GM12873 (cell line): ENCODE measurements at regions not wholly inside any gene's neighbourhood (a gene's known extent, or its start where the extent isn't known, plus 50 kb on each side); places are given as distances from the start of the nearest gene placed in this dataset.

Source experiments
- TF ChIP-seq, protein P1 (sequence below): IDR thresholded peaks from 2 replicates; pipeline ENCODE4 v1.5.1; 2012; ENCODE audit warnings: low read depth, mild to moderate bottlenecking, moderate library complexity, low read length, control low read depth; ENCODE audit not compliant: insufficient read depth; ENCODE audit errors: missing control alignments

DNA sequence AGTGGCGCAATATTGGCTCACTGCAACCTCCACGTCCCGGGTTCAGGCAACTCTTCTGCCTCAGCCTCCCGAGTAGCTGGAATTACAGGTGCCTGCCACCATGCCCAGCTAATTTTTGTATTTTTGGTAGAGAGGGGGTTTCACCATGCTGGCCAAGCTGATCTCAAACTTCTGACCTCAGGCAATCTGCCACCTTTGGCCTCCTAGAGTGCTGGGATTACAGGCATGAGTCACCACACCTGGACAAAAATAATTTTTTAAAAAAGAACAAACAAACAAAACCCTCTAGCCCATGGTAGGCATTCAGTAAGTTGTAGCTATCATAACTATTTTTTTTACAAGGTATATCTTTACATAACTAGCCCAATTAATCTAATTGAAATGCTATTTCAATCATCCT, 73.9 kb upstream of the CAPRIN1 start:
- TF ChIP-seq, protein P1, sequence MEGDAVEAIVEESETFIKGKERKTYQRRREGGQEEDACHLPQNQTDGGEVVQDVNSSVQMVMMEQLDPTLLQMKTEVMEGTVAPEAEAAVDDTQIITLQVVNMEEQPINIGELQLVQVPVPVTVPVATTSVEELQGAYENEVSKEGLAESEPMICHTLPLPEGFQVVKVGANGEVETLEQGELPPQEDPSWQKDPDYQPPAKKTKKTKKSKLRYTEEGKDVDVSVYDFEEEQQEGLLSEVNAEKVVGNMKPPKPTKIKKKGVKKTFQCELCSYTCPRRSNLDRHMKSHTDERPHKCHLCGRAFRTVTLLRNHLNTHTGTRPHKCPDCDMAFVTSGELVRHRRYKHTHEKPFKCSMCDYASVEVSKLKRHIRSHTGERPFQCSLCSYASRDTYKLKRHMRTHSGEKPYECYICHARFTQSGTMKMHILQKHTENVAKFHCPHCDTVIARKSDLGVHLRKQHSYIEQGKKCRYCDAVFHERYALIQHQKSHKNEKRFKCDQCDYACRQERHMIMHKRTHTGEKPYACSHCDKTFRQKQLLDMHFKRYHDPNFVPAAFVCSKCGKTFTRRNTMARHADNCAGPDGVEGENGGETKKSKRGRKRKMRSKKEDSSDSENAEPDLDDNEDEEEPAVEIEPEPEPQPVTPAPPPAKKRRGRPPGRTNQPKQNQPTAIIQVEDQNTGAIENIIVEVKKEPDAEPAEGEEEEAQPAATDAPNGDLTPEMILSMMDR = no peak

DNA sequence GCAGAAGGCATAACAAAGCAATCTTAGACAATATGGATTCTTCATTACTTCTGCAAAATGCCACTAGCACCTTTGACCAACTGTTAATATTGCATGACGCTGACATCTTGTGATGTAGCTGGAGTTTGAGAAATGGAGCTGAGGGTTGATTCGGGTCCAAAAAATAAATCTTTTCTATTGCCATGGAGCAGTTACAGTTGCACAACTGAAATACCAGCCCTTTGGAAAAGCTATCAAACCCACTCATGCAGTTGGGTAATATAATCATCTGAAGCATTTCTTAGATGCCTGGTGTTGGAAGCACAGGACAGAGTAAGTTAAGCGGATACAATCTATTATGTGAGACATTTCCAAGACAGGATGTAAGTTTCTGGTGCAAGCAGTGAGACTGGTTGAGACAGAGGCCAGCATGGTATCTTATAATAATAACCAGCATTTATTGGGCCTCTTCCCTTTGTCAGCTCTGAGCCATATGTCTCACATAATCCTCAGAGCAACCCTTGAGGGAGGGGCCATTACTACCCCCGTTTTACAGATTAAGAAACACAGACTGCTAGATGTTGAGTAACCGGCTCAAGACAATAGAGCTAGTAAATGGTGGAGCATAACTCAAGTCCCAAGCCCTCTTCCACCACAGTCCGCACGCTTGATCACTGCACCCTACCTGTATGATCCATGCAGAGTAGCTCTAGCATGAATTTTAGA, 74.9 kb upstream of the CAPRIN1 start:
- TF ChIP-seq, protein P1 = no peak

DNA sequence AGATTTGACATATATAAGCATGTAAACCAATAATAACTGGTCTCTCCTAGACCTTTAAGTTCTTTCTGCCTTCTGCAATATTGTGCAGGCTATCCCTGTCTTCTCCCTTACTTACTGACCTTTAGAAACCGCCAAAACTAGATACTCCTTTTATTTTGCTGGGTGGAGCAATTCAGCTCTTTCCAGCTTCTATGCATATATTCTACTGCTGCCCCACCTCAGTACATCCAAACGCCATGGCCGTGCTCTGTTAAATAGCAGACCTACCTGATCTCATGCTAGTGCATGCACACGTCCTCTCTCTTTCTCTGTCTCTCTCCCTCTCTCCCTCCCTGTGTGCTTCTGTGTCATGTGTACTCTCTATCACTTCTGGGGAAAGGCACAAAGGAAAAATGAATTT, 76.7 kb upstream of the CAPRIN1 start:
- TF ChIP-seq, protein P1 = no peak

GRCh38 chr11:33970984-33971466, 79.1 kb upstream of the LMO2 start:
- TF ChIP-seq, protein P1 = peak; percentile 77

GRCh38 chr11:33967451-33967850, 75.6 kb upstream of the LMO2 start:
- TF ChIP-seq, protein P1 = no peak

GRCh38 chr11:33965032-33965431, 73.2 kb upstream of the LMO2 start:
- TF ChIP-seq, protein P1 = no peak

DNA sequence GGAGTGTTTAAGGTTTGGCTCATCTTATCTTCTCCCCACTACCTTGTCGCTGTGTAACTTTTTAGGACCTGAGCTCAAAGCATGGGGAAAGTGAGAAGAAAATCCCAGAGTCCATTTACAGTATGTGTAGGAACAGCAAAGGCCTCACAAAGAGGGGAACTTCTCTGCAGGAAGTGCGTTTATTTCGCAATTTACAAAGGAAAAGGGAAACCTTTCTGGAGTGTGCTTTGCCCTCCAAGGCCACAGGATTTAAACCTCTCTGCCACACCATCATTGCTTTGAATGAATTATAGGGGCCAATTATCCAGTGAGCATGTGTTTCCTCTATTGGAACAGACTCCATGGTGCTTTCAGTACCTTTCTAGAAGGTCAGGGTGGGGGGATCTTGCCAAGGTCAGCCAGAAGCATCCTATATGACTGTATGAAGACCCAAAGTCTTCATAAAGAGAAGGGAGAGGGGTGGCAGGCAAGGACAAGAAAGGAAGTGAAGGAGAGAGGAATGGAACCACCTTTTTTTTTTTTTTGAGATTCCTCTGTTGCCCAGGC, 68.1 kb upstream of the LMO2 start:
- TF ChIP-seq, protein P1 = no peak
